ENCODE measurements at regions not wholly inside any gene's neighbourhood (a gene's known extent, or its start where the extent isn't known, plus 50 kb on each side); places are given as distances from the start of the nearest gene placed in this dataset.

DNA sequence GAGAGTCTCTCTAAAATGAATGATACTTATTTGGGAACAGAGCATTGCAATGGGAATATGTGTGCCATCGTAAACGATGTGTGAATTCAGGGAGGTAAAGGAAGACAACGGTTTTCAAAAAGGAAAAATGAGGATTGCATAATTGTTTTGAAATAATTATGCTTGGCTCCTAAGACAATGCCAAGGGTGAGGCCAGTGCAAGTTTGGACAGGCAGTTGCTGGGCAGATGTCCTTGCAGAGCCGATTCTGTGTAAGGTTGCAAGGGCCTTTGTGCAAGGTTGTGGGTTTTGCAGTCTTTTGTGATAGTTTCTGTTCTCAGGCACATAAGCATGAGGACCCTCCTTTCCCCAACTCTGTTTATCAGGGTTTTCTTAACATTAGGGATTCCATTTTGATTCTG lies 70.0 kb upstream of the ZNF236 start:
- TF ChIP-seq, protein P1, sequence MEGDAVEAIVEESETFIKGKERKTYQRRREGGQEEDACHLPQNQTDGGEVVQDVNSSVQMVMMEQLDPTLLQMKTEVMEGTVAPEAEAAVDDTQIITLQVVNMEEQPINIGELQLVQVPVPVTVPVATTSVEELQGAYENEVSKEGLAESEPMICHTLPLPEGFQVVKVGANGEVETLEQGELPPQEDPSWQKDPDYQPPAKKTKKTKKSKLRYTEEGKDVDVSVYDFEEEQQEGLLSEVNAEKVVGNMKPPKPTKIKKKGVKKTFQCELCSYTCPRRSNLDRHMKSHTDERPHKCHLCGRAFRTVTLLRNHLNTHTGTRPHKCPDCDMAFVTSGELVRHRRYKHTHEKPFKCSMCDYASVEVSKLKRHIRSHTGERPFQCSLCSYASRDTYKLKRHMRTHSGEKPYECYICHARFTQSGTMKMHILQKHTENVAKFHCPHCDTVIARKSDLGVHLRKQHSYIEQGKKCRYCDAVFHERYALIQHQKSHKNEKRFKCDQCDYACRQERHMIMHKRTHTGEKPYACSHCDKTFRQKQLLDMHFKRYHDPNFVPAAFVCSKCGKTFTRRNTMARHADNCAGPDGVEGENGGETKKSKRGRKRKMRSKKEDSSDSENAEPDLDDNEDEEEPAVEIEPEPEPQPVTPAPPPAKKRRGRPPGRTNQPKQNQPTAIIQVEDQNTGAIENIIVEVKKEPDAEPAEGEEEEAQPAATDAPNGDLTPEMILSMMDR (IDR thresholded peaks at IDR 0.05) = no peak
- H2AFZ ChIP-seq = no peak overlapping the region
- H3K27me3 ChIP-seq (ENCODE audit: control insufficient read depth, insufficient read depth, low read length) = no peaks in the 10 kb centered on the region
- H3K4me1 ChIP-seq = no peaks in the 10 kb centered on the region
- no peaks in the 10 kb centered on the region for H3K36me3 ChIP-seq (ENCODE audit: control insufficient read depth, insufficient read depth, low read length)
- H3K79me2 ChIP-seq = no peaks in the 10 kb centered on the region
- no peak overlapping the region for H3K4me3 ChIP-seq (ENCODE audit: low read depth, low read length)
- H3K9me3 ChIP-seq (ENCODE audit: control insufficient read depth, low read length) = no peaks in the 10 kb centered on the region
- H3K9ac ChIP-seq = no peak overlapping the region
- H3K27ac ChIP-seq = no peak overlapping the region
- no peak overlapping the region for H3K4me2 ChIP-seq (ENCODE audit: low read length)

DNA sequence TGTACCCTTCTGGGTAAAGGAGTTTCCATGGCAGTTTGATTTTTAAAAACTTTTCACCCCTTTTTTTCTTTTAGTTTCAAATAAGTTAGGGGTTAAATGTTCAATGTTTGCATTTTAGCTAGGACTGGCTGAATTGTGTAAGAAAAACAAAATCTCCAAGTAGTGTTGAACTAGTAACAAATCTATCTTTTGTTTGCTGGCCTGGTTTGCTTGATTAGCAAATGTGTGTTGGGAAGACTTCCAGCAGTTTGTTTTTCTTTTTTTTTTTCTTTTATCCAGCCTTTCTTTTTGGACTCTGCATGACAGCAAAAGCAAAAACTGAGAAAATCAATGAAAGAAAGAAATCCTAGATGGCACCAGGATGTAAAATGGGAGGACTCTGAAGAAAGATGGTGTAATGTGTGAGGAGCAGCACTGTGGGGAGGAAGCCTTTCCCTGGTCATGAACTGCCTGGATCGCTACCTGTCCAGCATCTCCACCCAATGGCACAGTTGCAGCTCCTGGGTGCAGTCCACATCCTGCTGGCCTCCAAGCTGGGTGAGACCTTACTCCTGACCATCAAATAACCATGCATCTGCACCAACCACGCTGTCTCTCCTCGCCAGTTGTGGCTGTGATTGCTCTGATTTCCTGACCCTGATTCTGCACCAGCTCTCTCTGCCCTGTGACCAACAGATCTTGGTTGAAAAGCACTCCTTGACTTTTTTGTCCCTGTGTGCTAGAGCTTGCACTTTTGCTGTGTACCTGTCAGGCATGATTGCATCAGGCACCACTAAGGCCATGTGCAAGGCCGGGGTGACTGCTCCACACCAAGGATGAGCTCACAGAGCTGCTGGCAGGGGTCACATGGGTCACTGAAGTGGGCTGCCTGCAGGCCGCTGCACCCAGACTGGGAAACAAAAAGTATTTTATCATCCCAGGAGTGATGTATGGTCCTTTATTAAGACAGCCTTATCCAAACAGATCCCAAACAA lies 71.2 kb upstream of the ZNF236 start:
- H2AFZ ChIP-seq = no peak overlapping the region
- H3K27ac ChIP-seq = no peak overlapping the region
- no peak overlapping the region for H3K9ac ChIP-seq
- H3K27me3 ChIP-seq (ENCODE audit: control insufficient read depth, insufficient read depth, low read length) = no peaks in the 10 kb centered on the region
- H3K4me3 ChIP-seq (ENCODE audit: low read depth, low read length) = no peak overlapping the region
- no peaks in the 10 kb centered on the region for H3K36me3 ChIP-seq (ENCODE audit: control insufficient read depth, insufficient read depth, low read length)
- TF ChIP-seq, protein P1 (IDR thresholded peaks at IDR 0.05) = no peak
- no peaks in the 10 kb centered on the region for H3K4me1 ChIP-seq
- H3K9me3 ChIP-seq (ENCODE audit: control insufficient read depth, low read length) = no peaks in the 10 kb centered on the region
- no peak overlapping the region for H3K4me2 ChIP-seq (ENCODE audit: low read length)
- H3K79me2 ChIP-seq = no peaks in the 10 kb centered on the region

DNA sequence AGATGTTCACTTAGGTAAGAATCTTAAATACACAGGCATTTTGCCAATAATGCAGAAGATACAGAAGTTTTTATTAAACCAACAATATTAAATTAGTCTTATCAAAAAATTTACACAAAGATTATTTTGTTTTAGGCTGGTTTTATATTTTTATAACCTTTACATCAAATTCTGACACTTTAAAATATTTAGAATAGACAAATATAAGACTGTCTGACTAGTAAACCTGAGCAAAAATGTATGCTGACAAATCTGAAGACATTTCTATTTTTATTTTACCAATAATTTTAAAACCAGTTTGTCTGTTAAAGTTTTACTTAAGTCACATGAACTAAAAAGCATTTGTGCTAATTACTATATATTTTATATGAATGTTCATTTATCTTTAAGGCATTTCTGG lies 72.1 kb upstream of the ZNF236 start:
- Histone ChIP-seq H3K4me1 (no peaks in the 10 kb centered on the region), H3K4me2 (ENCODE audit: low read length) (no peak overlapping the region), H3K9me3 (ENCODE audit: control insufficient read depth, low read length) (no peaks in the 10 kb centered on the region), H3K27ac (no peak overlapping the region), H3K4me3 (ENCODE audit: low read depth, low read length) (no peak overlapping the region), H2AFZ (no peak overlapping the region), H3K27me3 (ENCODE audit: control insufficient read depth, insufficient read depth, low read length) (no peaks in the 10 kb centered on the region), H3K9ac (no peak overlapping the region), H3K79me2 (no peaks in the 10 kb centered on the region), H3K36me3 (ENCODE audit: control insufficient read depth, insufficient read depth, low read length) (no peaks in the 10 kb centered on the region)
- TF ChIP-seq, protein P1 (IDR thresholded peaks at IDR 0.05) = no peak

DNA sequence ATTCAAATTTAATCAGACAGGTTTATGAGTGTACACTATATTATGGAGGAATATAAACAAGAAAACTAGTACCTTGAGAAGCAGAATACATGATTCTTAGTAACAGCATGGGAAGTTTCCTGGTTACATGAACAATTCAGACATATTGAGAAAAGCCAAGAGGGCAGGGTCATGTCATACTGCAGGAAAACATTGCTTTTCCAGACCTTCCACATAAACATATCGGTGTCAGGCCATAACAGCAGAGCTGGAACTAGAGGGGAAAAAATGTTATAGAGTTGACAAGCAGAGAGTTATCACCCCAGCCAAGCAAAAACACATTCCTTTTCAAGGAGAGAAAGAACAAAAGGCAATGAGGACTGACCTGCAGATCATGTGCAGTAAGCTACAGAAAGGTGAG lies 74.7 kb upstream of the ZNF236 start:
- Histone ChIP-seq H3K79me2 (no peaks in the 10 kb centered on the region), H3K27me3 (ENCODE audit: control insufficient read depth, insufficient read depth, low read length) (no peaks in the 10 kb centered on the region), H3K9me3 (ENCODE audit: control insufficient read depth, low read length) (no peaks in the 10 kb centered on the region), H3K9ac (no peak overlapping the region), H3K27ac (no peak overlapping the region), H3K4me3 (ENCODE audit: low read depth, low read length) (no peak overlapping the region), H2AFZ (no peak overlapping the region), H3K4me1 (no peaks in the 10 kb centered on the region), H3K36me3 (ENCODE audit: control insufficient read depth, insufficient read depth, low read length) (no peaks in the 10 kb centered on the region), H3K4me2 (ENCODE audit: low read length) (no peak overlapping the region)
- TF ChIP-seq, protein P1 (IDR thresholded peaks at IDR 0.05) = no peak

DNA sequence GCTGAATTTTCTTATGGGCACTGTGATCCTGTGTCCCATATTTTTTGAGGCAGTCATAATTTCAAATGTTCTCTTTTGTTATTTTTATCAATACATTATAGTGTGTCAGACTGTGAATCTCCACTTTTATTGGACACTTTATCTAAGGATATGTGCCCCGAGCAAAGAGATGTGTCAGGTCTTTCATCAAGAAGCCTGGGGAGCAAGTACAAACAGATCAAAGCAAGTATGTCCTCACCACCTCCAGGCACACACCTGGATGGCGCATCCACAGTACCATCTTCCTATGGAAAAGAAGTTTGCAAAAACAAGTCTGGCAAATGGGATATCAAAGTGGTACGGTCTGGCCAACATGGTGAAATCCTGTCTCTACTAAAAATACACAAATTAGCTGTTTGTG lies 81.0 kb upstream of the ZNF236 start:
- Histone ChIP-seq H3K36me3 (ENCODE audit: control insufficient read depth, insufficient read depth, low read length) (no peaks in the 10 kb centered on the region), H3K4me1 (no peaks in the 10 kb centered on the region), H3K4me2 (ENCODE audit: low read length) (no peak overlapping the region), H2AFZ (no peak overlapping the region), H3K9ac (no peak overlapping the region), H3K27me3 (ENCODE audit: control insufficient read depth, insufficient read depth, low read length) (no peaks in the 10 kb centered on the region), H3K27ac (no peak overlapping the region), H3K79me2 (no peaks in the 10 kb centered on the region), H3K4me3 (ENCODE audit: low read depth, low read length) (no peak overlapping the region), H3K9me3 (ENCODE audit: control insufficient read depth, low read length) (no peaks in the 10 kb centered on the region)
- TF ChIP-seq, protein P1 (IDR thresholded peaks at IDR 0.05) = no peak
